Left lung (tissue), 4 donors: ENCODE measurements at regions not wholly inside any gene's neighbourhood (a gene's known extent, or its start where the extent isn't known, plus 50 kb on each side); places are given as distances from the start of the nearest gene placed in this dataset.

Source experiments
- ATAC-seq: fragments of 200-7000 bp; cut with Tn5 transposase; one replicate; pipeline ENCODE4 v1.9.1; 2020; ENCODE audit warnings: moderate library complexity
- DNase-seq, 4 donors: peaks; one replicate each; pipeline ENCODE4 v3.0.0-alpha.2; 2013 to 2020
- H3K27ac ChIP-seq, 2 donors: fragments of 200-600 bp; sonication (generic) in 1 of 2; one replicate each; pipeline versions ENCODE4 v1.5.0 to v1.8.0; 2020 to 2021
- H3K27me3 ChIP-seq, 2 donors: fragments of 200-600 bp; sonication (generic) in 1 of 2; one replicate each; pipeline versions ENCODE4 v1.5.0 to v1.8.0; 2020 to 2021
- H3K36me3 ChIP-seq, 2 donors: fragments of 200-600 bp; sonication (generic) in 1 of 2; one replicate each; pipeline versions ENCODE4 v1.5.0 to v1.8.0; 2020 to 2021
- H3K4me1 ChIP-seq, 2 donors: fragments of 200-600 bp; one replicate each; pipeline ENCODE4 v1.8.0; 2021
- H3K4me3 ChIP-seq, 2 donors: fragments of 200-600 bp; sonication (generic) in 1 of 2; one replicate each; pipeline versions ENCODE4 v1.5.0 to v1.8.0; 2020 to 2021; ENCODE audit warnings: mild to moderate bottlenecking in 1 of 2
- H3K9me3 ChIP-seq, 2 donors: fragments of 200-600 bp; sonication (generic) in 1 of 2; one replicate each; pipeline versions ENCODE4 v1.5.0 to v1.8.0; 2020 to 2021
- intact Hi-C, 2 donors: fragments of 100-400 bp; cut with DNase I; formaldehyde crosslinking; loops; one replicate each; pipeline versions ENCODE4 v1.11.2 to v1.14.2; 2022
- TF ChIP-seq, protein P1 (sequence below), 2 donors: fragments of 200-600 bp; sonication (generic) in 1 of 2; IDR thresholded peaks; one replicate each; pipeline versions ENCODE4 v1.5.0 to v1.8.0; 2021; ENCODE audit warnings: antibody characterized with exemption in 2 of 2
- donor health status: DM: no; HTN: yes; CAD: no.
- donor health status: DM: no; HTN: no; CAD: no.

DNA sequence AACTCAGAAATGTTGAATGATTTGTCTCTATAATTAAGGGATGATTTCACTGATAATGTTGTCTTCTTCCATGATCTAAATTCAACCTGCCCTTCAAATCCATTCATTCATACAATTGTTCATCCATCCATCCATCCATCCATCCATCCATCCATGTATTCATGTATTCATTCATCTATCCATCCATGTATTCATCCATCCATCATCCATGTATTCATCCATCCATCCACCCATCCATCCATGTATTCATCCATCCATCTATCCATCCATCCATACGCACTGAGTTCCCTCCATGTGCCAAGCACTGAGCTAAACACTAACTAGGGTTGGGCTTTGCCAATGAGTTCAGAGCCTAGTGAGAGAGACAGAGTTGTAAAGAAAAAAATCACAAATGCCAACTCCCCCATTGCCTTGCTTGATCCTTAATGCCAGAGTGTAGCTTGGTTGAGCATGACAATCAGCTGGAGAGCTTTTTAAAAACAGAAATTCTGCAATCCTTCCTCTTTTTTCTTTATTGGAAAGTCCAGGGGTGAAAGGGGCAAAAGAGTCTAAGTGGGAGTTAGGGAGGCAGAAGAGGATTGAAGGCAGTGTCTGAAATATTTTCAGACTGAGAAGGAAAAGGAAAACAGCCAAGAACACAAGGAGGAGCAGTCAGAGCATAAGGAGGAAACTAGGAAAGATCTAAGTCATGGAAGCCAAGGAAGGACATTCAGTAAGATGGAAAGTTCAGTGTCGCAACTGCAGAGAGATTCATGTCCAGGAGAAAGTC lies 92.4 kb upstream of the ERG start:
- H3K27ac ChIP-seq, result no peak overlapping the region
- peaks cover 0 to 7% of the 10 kb centered on the region in 2 donors for H3K27me3 ChIP-seq
- no peaks in the 10 kb centered on the region for H3K36me3 ChIP-seq
- H3K4me1 ChIP-seq, result no peaks in the 10 kb centered on the region
- DNase-seq (no peak), ATAC-seq (no peak)
- H3K4me3 ChIP-seq, result no peak overlapping the region
- intact Hi-C loops, result no loop called here
- no peaks in the 10 kb centered on the region for H3K9me3 ChIP-seq
- TF ChIP-seq, protein P1, sequence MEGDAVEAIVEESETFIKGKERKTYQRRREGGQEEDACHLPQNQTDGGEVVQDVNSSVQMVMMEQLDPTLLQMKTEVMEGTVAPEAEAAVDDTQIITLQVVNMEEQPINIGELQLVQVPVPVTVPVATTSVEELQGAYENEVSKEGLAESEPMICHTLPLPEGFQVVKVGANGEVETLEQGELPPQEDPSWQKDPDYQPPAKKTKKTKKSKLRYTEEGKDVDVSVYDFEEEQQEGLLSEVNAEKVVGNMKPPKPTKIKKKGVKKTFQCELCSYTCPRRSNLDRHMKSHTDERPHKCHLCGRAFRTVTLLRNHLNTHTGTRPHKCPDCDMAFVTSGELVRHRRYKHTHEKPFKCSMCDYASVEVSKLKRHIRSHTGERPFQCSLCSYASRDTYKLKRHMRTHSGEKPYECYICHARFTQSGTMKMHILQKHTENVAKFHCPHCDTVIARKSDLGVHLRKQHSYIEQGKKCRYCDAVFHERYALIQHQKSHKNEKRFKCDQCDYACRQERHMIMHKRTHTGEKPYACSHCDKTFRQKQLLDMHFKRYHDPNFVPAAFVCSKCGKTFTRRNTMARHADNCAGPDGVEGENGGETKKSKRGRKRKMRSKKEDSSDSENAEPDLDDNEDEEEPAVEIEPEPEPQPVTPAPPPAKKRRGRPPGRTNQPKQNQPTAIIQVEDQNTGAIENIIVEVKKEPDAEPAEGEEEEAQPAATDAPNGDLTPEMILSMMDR (IDR thresholded peaks at IDR 0.05), result no peak

DNA sequence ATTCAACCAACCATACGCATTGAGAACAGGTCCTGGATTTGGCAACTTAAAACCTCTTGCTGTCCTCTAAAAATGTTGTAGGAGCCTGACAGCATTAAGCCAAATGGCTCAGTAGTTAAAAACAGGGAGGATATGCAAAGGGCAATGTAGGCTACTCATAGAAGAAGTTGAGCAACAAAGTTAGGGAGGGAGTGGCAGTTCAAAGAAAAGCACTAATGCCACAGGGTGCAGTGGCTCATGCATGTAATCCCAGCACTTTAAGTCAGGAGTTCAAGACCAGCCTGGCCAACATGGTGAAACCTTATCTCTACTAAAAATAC lies 92.9 kb upstream of the ERG start:
- Histone ChIP-seq H3K27me3 (peaks cover 0 to 7% of the 10 kb centered on the region in 2 donors), H3K4me1 (no peaks in the 10 kb centered on the region), H3K4me3 (no peak overlapping the region), H3K9me3 (no peaks in the 10 kb centered on the region), H3K27ac (no peak overlapping the region), H3K36me3 (no peaks in the 10 kb centered on the region)
- TF ChIP-seq, protein P1 (IDR thresholded peaks at IDR 0.05), result no peak
- ATAC-seq (no peak), DNase-seq (no peak)
- intact Hi-C loops, result no loop called here

DNA sequence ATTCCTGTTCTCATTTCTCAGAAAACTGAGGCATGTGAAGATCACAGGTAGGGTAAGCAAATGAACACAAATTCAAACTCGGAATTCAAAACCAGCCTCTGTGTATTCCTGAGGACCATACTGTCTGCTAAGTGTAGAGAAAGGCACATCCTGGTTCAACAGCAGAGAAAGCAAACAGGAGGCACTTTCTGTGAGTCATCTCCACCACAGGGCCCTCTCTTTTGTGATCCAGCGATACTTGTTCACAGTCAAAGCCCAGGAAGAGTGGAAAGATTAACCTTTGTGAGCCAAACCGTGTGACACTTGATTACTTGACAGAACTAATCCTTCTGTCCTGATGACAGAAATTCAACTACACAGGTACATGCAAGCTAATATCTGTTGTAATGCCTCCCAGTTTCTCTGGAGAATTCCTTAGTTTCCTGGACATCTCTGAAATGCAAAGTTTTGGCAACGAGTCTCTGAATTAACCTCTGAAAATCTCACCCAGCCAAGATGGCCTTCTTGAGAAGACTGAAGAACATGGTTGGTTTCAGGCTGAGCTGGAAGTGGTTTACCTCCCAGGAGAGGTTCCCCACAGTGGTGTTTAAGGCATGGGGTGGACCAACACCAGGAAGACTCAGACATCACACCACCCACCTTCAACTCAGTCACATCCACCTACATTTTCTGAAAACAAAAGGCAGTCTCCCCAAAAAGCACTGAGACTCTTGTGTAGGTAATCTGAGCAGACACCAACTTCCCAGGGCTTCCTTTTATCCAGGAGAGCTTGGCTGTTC lies 98.2 kb upstream of the ERG start:
- no peak for ATAC-seq
- DNase-seq, result no peak

DNA sequence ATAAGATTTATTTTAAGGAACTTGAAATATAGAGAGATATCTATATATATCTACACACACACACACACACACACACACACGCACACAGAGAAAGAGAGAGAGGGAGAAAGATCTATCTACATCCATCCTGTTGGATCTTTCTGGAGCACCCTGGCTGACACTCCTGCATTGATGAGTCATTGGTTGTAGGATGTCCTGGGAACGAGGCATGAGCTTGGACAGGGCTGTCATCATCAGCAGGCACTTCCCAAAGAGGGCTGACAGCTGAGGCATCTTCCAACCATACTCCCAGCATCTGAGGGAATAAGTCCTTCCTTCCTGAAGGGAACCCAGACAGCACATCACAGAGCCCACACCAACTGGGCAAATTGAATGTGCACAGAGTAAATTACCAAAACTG lies 99.1 kb upstream of the ERG start:
- H3K4me1 ChIP-seq, result no peaks in the 10 kb centered on the region
- H3K27ac ChIP-seq, result no peak overlapping the region
- H3K4me3 ChIP-seq, result no peak overlapping the region
- no peaks in the 10 kb centered on the region for H3K36me3 ChIP-seq
- TF ChIP-seq, protein P1 (IDR thresholded peaks at IDR 0.05), result no peak
- no peaks in the 10 kb centered on the region for H3K27me3 ChIP-seq
- ATAC-seq, result no peak
- no peak for DNase-seq
- intact Hi-C loops, result no loop called here
- H3K9me3 ChIP-seq, result no peaks in the 10 kb centered on the region

More for the DNA sequence above, 98.2 kb upstream of the ERG start:
- TF ChIP-seq, protein P1 (IDR thresholded peaks at IDR 0.05), result no peak
- no peak overlapping the region for H3K27ac ChIP-seq
- H3K36me3 ChIP-seq, result no peaks in the 10 kb centered on the region
- H3K4me3 ChIP-seq, result no peak overlapping the region
- peaks cover 0 to 5% of the 10 kb centered on the region in 2 donors for H3K27me3 ChIP-seq
- no peaks in the 10 kb centered on the region for H3K9me3 ChIP-seq
- intact Hi-C loops, result no loop called here
- no peaks in the 10 kb centered on the region for H3K4me1 ChIP-seq

DNA sequence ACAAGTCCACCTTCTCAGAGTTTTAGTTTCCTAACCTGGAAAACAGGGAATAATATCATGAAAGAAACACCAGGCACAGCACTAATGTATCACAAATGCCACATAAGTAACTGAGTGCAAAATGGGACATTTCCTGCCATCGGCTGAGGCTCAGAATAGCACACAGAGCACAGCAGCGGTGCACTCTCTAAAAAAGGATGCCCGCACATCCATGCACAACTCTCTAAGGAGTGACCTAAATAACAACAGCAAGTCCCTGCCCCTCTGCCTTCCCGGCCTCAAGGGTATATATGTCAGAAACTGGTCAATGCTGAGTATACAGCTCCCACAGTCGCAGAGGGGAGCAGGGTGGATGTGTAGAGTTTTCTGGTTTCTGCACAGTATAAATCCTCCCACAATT lies 100.1 kb upstream of the ERG start:
- Histone ChIP-seq H3K27ac (no peak overlapping the region), H3K4me1 (no peaks in the 10 kb centered on the region), H3K4me3 (no peak overlapping the region), H3K9me3 (no peaks in the 10 kb centered on the region), H3K27me3 (no peaks in the 10 kb centered on the region), H3K36me3 (no peaks in the 10 kb centered on the region)
- TF ChIP-seq, protein P1 (IDR thresholded peaks at IDR 0.05), result no peak
- no peak for ATAC-seq
- intact Hi-C loops, result no loop called here
- DNase-seq, result no peak
